Thoracic aorta (tissue), 2 donors: ENCODE measurements at regions not wholly inside any gene's neighbourhood (a gene's known extent, or its start where the extent isn't known, plus 50 kb on each side); places are given as distances from the start of the nearest gene placed in this dataset.

Source experiments
- ATAC-seq: fragments of 150-250 bp; one replicate; pipeline ENCODE4 v1.8.0; 2017; ENCODE audit warnings: low read depth; ENCODE audit not compliant: insufficient number of reproducible peaks, low FRiP score
- DNase-seq: peaks from one replicate; pipeline ENCODE4 v3.0.0-alpha.2; 2020; ENCODE audit warnings: low spot score
- H3K27ac ChIP-seq, 2 donors: fragments of 200-600 bp; sonication (generic); 1 replicate in 1 of 2; 2 replicates in 1 of 2; pipeline ENCODE4 v1.5.1; 2016; ENCODE audit warnings: mild to moderate bottlenecking in 2 of 2, moderate library complexity in 2 of 2
- H3K27me3 ChIP-seq: fragments of 200-600 bp; sonication (generic); replicated peaks from 2 replicates; pipeline ENCODE4 v1.6.0; 2016; ENCODE audit warnings: mild to moderate bottlenecking; ENCODE audit not compliant: insufficient read depth
- H3K36me3 ChIP-seq: fragments of 200-600 bp; sonication (generic); one replicate; pipeline ENCODE4 v1.5.1; 2016
- H3K4me1 ChIP-seq, 2 donors: fragments of 200-600 bp; sonication (generic); 1 replicate in 1 of 2; 2 replicates in 1 of 2; pipeline versions ENCODE4 v1.5.1 to v1.6.0; 2016; ENCODE audit warnings: low read depth in 2 of 2, mild to moderate bottlenecking in 1 of 2; ENCODE audit not compliant: control insufficient read depth in 1 of 2
- H3K4me3 ChIP-seq: fragments of 200-600 bp; sonication (generic); 2 replicates; pipeline ENCODE4 v1.5.1; 2016; ENCODE audit warnings: mild to moderate bottlenecking
- H3K9me3 ChIP-seq: fragments of 200-600 bp; sonication (generic); 2 replicates; pipeline ENCODE4 v1.5.1; 2016
- TF ChIP-seq, protein P1 (sequence below): fragments of 200-600 bp; sonication (generic); IDR thresholded peaks from one replicate; pipeline ENCODE4 v1.5.1; 2019; ENCODE audit warnings: antibody characterized with exemption

DNA sequence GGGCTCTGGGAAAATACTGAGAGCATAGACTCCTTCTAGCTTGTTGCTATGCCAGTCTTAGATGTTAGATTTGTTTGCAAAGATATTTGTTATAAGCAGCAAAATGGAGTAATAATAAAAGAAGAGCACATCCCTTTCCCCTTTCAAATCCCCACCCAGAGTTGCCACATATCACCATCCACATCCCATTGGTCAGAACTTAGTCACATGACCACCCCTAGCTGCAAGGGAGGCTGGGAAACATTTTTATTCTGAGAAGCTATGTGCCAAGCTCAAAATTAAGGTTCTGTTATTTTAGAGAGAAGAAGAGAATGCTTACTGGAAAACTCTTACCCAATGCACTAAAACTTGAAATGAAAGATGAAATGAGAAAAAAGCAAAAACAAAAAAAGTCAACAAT is 193.9 kb upstream of the MVB12B start:
- Histone ChIP-seq H3K4me3 (no peak overlapping the region), H3K27ac (no peak overlapping the region), H3K36me3 (no peaks in the 10 kb centered on the region), H3K27me3 (no peaks in the 10 kb centered on the region), H3K9me3 (no peaks in the 10 kb centered on the region), H3K4me1 (no peaks in the 10 kb centered on the region)
- TF ChIP-seq, protein P1, sequence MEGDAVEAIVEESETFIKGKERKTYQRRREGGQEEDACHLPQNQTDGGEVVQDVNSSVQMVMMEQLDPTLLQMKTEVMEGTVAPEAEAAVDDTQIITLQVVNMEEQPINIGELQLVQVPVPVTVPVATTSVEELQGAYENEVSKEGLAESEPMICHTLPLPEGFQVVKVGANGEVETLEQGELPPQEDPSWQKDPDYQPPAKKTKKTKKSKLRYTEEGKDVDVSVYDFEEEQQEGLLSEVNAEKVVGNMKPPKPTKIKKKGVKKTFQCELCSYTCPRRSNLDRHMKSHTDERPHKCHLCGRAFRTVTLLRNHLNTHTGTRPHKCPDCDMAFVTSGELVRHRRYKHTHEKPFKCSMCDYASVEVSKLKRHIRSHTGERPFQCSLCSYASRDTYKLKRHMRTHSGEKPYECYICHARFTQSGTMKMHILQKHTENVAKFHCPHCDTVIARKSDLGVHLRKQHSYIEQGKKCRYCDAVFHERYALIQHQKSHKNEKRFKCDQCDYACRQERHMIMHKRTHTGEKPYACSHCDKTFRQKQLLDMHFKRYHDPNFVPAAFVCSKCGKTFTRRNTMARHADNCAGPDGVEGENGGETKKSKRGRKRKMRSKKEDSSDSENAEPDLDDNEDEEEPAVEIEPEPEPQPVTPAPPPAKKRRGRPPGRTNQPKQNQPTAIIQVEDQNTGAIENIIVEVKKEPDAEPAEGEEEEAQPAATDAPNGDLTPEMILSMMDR = no peak
- no peak for ATAC-seq
- DNase-seq = no peak

DNA sequence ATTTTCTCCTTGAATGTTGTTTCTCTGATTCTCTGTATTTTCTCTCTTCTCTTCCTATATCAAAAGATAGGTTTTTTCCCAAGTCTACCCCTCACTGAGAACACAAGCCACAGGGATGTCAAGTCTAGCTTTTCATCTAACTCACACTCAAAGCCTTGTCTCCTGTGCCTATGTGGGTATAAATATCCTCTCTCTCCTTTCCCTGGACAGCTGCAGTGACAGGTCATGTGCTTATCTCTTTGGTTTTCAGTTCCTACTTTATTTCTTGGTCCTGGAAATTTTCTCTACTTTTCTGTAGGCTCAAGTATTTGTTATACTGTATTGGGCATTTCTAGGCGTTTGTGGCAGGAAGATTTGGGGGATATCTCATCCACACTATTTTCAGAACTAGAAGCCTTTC is 182.4 kb upstream of the MVB12B start:
- ATAC-seq = no peak
- Histone ChIP-seq H3K27ac (no peak overlapping the region), H3K4me3 (no peak overlapping the region), H3K27me3 (no peaks in the 10 kb centered on the region), H3K36me3 (no peaks in the 10 kb centered on the region), H3K9me3 (no peaks in the 10 kb centered on the region), H3K4me1 (no peaks in the 10 kb centered on the region)
- no peak for DNase-seq
- TF ChIP-seq, protein P1 = no peak

GRCh38 chr9:126144603-126145456 is 181.8 kb upstream of the MVB12B start:
- no peak for DNase-seq
- no peaks in the 10 kb centered on the region for H3K9me3 ChIP-seq
- H3K27me3 ChIP-seq = no peaks in the 10 kb centered on the region
- H3K4me3 ChIP-seq = no peak overlapping the region
- ATAC-seq = no peak
- H3K27ac ChIP-seq = no peak overlapping the region
- H3K36me3 ChIP-seq = no peaks in the 10 kb centered on the region
- H3K4me1 ChIP-seq = no peaks in the 10 kb centered on the region
- TF ChIP-seq, protein P1 = no peak

GRCh38 chr9:126145887-126146253 is 180.8 kb upstream of the MVB12B start:
- TF ChIP-seq, protein P1 = no peak
- no peak for ATAC-seq
- H3K9me3 ChIP-seq = no peaks in the 10 kb centered on the region

GRCh38 chr9:126146254-126147145 is 180.1 kb upstream of the MVB12B start:
- DNase-seq (no peak), ATAC-seq (no peak)
- Histone ChIP-seq H3K36me3 (no peaks in the 10 kb centered on the region), H3K9me3 (no peaks in the 10 kb centered on the region), H3K27me3 (no peaks in the 10 kb centered on the region), H3K4me1 (no peaks in the 10 kb centered on the region), H3K4me3 (no peak overlapping the region), H3K27ac (no peak overlapping the region)
- TF ChIP-seq, protein P1 = no peak

More at GRCh38 chr9:126145887-126146253, 180.8 kb upstream of the MVB12B start:
- Histone ChIP-seq H3K36me3 (no peaks in the 10 kb centered on the region), H3K27ac (no peak overlapping the region), H3K4me3 (no peak overlapping the region), H3K27me3 (no peaks in the 10 kb centered on the region), H3K4me1 (no peaks in the 10 kb centered on the region)
- DNase-seq = no peak
